HG02885 (cell line): ENCODE measurements at regions not wholly inside any gene's neighbourhood (a gene's known extent, or its start where the extent isn't known, plus 50 kb on each side); places are given as distances from the start of the nearest gene placed in this dataset.
"Not testable (repeated sequence)": the region's sequence is repeated elsewhere in the genome, so short reads cannot be mapped to it uniquely, and the experiment has no call there.

Experiments
- ATAC-seq: cut with Tn5 transposase; IDR thresholded peaks from one replicate; pipeline ENCODE4 v1.9.1; 2021; ENCODE audit warnings: mild to moderate bottlenecking; ENCODE audit not compliant: unreplicated experiment, poor library complexity

- no peak for ATAC-seq
Observed at GRCh38 chr3:104362319-104362718, 1004.4 kb upstream of the ALCAM start.

DNA sequence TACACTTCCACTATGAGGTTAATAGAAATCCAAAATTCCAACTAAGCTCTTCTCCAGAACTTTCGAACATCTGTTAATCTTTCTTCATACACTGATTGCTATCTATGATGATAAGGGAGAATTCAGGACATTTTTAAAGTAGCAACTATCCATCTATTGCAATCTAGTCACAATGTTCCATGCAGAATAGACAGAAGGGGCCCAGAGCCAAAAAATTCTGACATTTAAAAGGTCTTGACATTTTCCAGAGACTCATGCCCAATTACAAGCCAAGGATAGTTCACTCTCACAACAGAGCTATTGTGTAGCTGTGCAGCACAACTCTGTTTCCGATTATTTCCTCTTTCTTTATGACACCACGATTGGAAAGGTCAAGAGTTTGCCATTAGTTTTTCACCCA lies 999.7 kb upstream of the ALCAM start:
- no peak for ATAC-seq

DNA sequence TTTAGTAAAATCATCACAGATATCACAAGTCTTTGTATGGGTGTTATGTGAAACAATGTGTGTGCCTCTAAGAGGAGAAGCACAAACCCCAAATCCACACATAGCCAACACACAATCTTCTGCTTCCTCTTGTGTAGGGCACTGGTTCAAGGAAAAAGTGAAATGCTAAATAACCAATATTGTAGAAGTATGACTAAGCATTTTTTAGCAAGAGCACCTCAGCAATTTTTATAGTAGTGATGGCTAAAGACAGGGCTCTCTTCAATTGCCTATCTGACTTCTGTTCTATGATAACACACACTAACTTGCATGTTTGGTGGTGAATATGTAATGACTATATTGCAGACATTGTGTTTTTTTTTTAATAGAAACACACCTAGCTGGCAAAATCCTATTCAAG lies 997.9 kb upstream of the ALCAM start:
- no peak for ATAC-seq

DNA sequence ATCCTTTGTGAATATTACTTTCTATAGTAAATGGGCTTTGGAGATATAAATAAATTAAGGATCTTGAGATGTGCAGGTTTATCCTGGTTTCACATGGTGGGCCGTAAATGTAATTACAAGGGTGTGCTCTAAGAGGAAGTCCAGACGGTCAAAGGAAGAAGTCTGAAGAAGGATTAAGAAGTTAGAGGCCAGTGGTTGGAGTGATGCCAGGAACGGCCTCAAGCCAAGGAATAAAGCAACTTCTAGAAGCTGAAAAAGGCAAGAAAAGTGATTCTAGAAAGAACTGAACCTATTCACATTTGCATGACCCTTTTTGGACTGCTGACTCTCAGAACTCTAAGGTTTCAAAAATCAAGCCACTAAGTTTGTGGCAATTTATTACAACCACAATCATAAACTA lies 981.3 kb upstream of the ALCAM start:
- ATAC-seq = no peak

GRCh38 chr3:104388619-104389018 lies 978.1 kb upstream of the ALCAM start:
- no peak for ATAC-seq

- no peak for ATAC-seq
Observed at GRCh38 chr3:104392327-104392726, 974.4 kb upstream of the ALCAM start.

- no peak for ATAC-seq
Observed at GRCh38 chr3:104396974-104397669, 969.6 kb upstream of the ALCAM start.

- ATAC-seq = no peak
Observed at GRCh38 chr3:104397713-104398112, 969.0 kb upstream of the ALCAM start.

DNA sequence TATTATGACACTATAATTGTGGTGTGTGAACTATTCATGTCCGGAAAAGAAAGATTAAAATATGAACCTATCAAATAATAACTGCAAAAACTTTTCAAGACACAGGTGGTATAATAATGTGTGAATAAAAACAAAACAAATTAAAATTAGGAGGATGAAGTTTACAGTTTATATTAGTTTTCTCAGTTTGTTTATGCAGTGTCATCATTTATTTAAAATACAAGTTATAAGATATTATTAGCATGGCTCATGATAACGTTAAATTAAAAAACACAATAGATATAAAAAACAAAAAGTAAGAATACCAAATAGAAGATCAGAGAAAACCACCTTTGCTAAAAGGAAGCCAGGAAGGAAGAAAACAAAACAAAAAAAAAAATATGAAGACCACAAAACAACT lies 963.8 kb upstream of the ALCAM start:
- no peak for ATAC-seq

DNA sequence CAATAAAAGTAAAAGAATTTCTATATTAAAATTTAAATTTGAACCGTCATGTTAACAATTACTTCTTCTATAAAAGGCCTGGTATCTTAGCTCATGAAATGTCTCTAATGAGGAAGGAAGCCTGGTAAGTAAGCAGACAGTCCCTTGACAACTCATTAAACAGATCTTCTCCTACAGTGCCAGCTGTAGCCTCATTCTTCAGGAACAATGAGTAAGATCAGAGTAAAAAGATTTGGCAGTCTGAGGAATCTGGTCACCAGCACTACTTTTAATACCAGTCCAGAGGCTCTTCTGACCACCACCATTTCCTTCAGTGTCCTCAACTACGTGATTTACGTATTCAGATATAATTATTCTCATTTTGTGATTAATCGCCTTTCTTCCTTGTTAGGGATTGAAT lies 955.0 kb upstream of the ALCAM start:
- ATAC-seq = no peak

DNA sequence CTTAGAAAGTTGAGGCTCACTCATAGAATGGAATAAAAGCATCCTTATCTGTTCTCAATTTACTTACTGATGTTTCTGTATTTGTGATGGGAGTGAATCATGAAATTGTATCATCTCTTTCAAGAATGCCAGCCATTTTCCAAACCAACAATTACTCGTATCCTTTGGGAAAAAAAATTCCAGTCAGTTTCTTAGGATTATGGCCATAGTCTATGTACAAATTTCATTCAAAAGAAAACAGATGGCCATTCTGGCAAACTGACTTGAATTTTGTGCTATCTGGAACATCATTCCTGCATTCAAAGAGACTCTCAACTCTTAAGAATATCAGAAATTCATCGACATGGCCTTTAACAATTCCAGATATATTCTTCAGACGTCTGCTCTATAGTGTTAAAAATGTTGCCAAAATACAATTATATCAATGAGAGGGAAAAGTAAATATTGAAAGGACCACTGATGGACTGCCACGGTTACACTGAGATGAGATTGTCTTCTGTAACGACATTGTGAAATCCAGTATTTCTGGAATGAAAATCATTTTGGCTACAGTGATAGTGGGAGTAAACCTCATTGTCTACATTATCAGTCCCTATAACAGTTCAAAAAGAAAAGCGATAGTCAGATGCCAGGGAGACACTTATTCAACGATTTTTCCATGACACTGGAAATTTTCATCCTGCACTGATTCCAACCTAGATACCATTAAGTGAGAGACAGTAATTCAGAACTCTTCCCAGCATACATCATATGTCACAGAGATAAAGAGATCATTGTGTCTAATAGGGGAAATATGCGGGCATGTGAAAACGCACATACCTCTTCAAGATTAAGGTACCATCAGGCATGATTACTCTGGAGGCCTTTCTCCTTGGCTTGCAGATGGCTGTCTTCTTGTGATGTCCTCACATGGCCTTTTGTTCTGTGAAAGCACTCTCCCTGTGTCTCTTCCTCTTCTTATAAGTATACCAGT lies 953.8 kb upstream of the ALCAM start:
- ATAC-seq = no peak

- no peak for ATAC-seq
Observed at GRCh38 chr3:104428337-104428925, 938.3 kb upstream of the ALCAM start.

GRCh38 chr3:104429727-104430126 lies 937.0 kb upstream of the ALCAM start:
- ATAC-seq = no peak

- no peak for ATAC-seq
Observed at GRCh38 chr3:104436506-104436905, 930.2 kb upstream of the ALCAM start.

- ATAC-seq = no peak
Observed at GRCh38 chr3:104437131-104437750, 929.5 kb upstream of the ALCAM start.

DNA sequence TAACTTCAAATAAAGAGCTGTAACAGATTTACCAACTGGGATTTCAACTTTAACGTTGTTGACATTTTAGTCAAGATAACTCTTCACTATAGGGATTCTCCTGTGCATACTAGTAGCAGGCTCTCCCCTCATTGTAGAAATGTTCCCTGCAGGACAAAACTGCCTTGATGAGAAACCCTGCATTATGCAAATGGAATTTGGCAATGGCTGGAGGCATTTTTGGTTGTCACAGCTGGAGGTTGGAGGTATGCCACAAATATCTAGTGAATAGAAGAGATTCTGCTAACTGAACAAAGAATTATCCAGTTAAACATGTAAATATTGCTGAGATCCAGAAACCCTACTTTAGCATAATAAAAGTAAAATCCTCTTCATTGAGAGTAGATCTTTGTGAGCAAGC lies 928.8 kb upstream of the ALCAM start:
- no peak for ATAC-seq

- ATAC-seq = no peak
Observed at GRCh38 chr3:104438706-104439105, 928.0 kb upstream of the ALCAM start.

DNA sequence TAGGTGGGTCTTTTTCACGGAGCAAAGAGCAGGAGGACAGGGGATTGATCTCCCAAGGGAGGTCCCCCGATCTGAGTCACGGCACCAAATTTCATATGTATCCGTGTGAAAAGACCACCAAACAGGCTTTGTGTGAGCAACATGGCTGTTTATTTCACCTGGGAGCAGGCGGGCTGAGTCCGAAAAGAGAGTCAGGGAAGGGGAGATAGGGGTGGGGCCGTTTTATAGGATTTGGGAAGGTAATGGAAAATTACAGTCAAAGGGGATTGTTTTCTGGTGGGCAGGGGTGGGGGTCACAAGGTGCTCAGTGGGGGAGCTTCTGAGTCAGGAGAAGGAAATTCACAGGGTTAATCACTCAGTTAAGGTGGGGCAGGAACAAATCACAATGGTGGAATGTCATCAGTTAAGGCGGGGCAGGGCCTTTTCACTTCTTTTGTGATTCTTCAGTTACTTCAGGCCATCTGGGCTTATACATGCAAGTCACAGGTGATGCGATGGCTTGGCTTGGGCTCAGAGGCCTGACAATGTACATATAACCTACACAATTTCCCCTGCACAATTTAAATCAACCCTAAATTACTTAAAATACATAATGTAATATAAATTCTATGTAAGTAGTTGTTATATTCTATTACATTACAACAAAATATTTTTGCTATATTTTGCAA lies 921.3 kb upstream of the ALCAM start:
- ATAC-seq = not testable (repeated sequence)

- ATAC-seq = no peak
Observed at GRCh38 chr3:104447681-104448080, 919.0 kb upstream of the ALCAM start.

DNA sequence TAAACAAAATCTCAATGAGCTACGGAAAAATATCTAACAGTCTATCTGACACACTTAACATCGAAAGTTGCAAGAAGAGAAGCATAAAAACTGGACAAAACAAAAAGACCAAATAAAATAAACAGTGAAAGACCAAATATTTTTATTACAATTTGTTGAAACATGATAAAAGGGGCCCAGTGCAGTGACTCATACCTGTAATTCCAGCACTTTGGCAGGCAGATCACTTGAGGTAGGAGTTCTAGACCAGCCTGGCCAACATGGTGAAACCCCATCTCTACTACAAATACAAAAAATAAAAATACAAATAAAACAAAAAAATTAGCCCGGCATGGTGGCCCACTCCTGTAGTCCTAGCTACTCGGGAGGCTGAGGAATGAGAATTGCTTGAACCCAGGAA lies 914.0 kb upstream of the ALCAM start:
- no peak for ATAC-seq
